ENCODE measurements at regions not wholly inside any gene's neighbourhood (a gene's known extent, or its start where the extent isn't known, plus 50 kb on each side); places are given as distances from the start of the nearest gene placed in this dataset.
"Not testable (repeated sequence)": the region's sequence is repeated elsewhere in the genome, so short reads cannot be mapped to it uniquely, and the experiment has no call there.

GRCh38 chr7:35906191-35906908 lies 105.5 kb downstream of the SEPTIN7 start:
- ATAC-seq = peak; percentile 88 to 89
- peak; percentile 28 for DNase-seq
- intact Hi-C loops (cut with DNase I) = loop anchor here (2.0 to 10.0 kb wide), 3 partner anchors 102 to 196 kb away; partner anchors contain the start of gene SEPTIN7 (in 1 of the 2)

GRCh38 chr7:35908331-35909216 lies 107.7 kb downstream of the SEPTIN7 start:
- intact Hi-C loops (cut with DNase I) = loop anchor here (5.0 to 10.0 kb wide), 2 partner anchors 104 to 196 kb away; partner anchors contain the start of gene SEPTIN7 (in 1 of the 2)
- peak; percentile 35 for DNase-seq
- peak; percentile 19 to 65 for ATAC-seq

- intact Hi-C loops (cut with DNase I) = loop anchor here (5.0 to 10.0 kb wide), 3 partner anchors 65 to 198 kb away; partner anchors contain the start of gene SEPTIN7 (in 1 of the 2)
- no peak for DNase-seq
- ATAC-seq = no peak
Measured at GRCh38 chr7:35909870-35910357, 109.1 kb downstream of the SEPTIN7 start.

GRCh38 chr7:35910621-35911020 lies 109.8 kb downstream of the SEPTIN7 start:
- intact Hi-C loops (cut with DNase I) = loop anchor here in 1 of 2 donors (10.0 kb wide), 1 partner anchor 64 kb away; no protein-coding TSS in a partner anchor
- not testable (repeated sequence) for ATAC-seq, DNase-seq

- not testable (repeated sequence) for ATAC-seq, DNase-seq
- intact Hi-C loops (cut with DNase I) = loop anchor here in 1 of 2 donors (10.0 kb wide), 1 partner anchor 61 kb away; no protein-coding TSS in a partner anchor
Measured at GRCh38 chr7:35913350-35913749, 112.5 kb downstream of the SEPTIN7 start.

GRCh38 chr7:35914214-35914613 lies 113.4 kb downstream of the SEPTIN7 start:
- not testable (repeated sequence) for DNase-seq, ATAC-seq
- intact Hi-C loops (cut with DNase I) = loop anchor here in 1 of 2 donors (10.0 kb wide), 1 partner anchor 61 kb away; no protein-coding TSS in a partner anchor

- ATAC-seq, DNase-seq: not testable (repeated sequence)
- intact Hi-C loops (cut with DNase I) = loop anchor here in 1 of 2 donors (10.0 kb wide), 1 partner anchor 59 kb away; no protein-coding TSS in a partner anchor
Measured at GRCh38 chr7:35915247-35915955, 114.5 kb downstream of the SEPTIN7 start.

- DNase-seq = not testable (repeated sequence)
- peak in 1 of 2 donors; percentile 50 for ATAC-seq
- intact Hi-C loops (cut with DNase I) = loop anchor here in 1 of 2 donors (10.0 kb wide), 1 partner anchor 57 kb away; no protein-coding TSS in a partner anchor
Measured at GRCh38 chr7:35918217-35918616, 117.4 kb downstream of the SEPTIN7 start.

GRCh38 chr7:35919607-35920006 lies 118.8 kb downstream of the SEPTIN7 start:
- intact Hi-C loops (cut with DNase I) = loop anchor here in 1 of 2 donors (10.0 kb wide), 1 partner anchor 55 kb away; no protein-coding TSS in a partner anchor
- not testable (repeated sequence) for DNase-seq, ATAC-seq

- ATAC-seq; intact Hi-C loops (cut with DNase I); DNase-seq: not testable (repeated sequence)
Measured at GRCh38 chr7:35921338-35921737, 120.5 kb downstream of the SEPTIN7 start.

GRCh38 chr7:35924668-35925067 lies 123.8 kb downstream of the SEPTIN7 start:
- ATAC-seq; intact Hi-C loops (cut with DNase I); DNase-seq: not testable (repeated sequence)

GRCh38 chr7:35926966-35927365 lies 126.1 kb downstream of the SEPTIN7 start:
- ATAC-seq = peak in 1 of 2 donors; percentile 57
- DNase-seq; intact Hi-C loops (cut with DNase I): not testable (repeated sequence)

- DNase-seq; ATAC-seq; intact Hi-C loops (cut with DNase I): not testable (repeated sequence)
Measured at GRCh38 chr7:35931134-35931533, 130.3 kb downstream of the SEPTIN7 start.

GRCh38 chr7:35931551-35931950 lies 130.7 kb downstream of the SEPTIN7 start:
- intact Hi-C loops (cut with DNase I); DNase-seq; ATAC-seq: not testable (repeated sequence)

- intact Hi-C loops (cut with DNase I); ATAC-seq; DNase-seq: not testable (repeated sequence)
Measured at GRCh38 chr7:35940695-35941094, 139.8 kb downstream of the SEPTIN7 start.

- ATAC-seq; intact Hi-C loops (cut with DNase I); DNase-seq: not testable (repeated sequence)
Measured at GRCh38 chr7:35945621-35946020, 144.8 kb downstream of the SEPTIN7 start.

GRCh38 chr7:35955735-35956134 lies 154.9 kb downstream of the SEPTIN7 start:
- peak; percentile 15 to 17 for ATAC-seq
- DNase-seq; intact Hi-C loops (cut with DNase I): not testable (repeated sequence)

- DNase-seq; ATAC-seq; intact Hi-C loops (cut with DNase I): not testable (repeated sequence)
Measured at GRCh38 chr7:35956988-35957387, 156.1 kb downstream of the SEPTIN7 start.
